GM10266 (cell line): ENCODE measurements at regions not wholly inside any gene's neighbourhood (a gene's known extent, or its start where the extent isn't known, plus 50 kb on each side); places are given as distances from the start of the nearest gene placed in this dataset.

Experiments
- DNase-seq: peaks from one replicate; pipeline ENCODE4 v3.0.0; 2012; ENCODE audit errors: extremely low spot score
- CTCF ChIP-seq: IDR thresholded peaks from 2 replicates; pipeline ENCODE4 v1.5.1; 2012; ENCODE audit warnings: mild to moderate bottlenecking, low read depth; ENCODE audit not compliant: control insufficient read depth, insufficient read depth; ENCODE audit errors: missing control alignments

- no peak for TF ChIP-seq CTCF
- no peak for DNase-seq
Measured at GRCh38 chr16:79981814-79982213, 381.3 kb upstream of the MAF start.

DNA sequence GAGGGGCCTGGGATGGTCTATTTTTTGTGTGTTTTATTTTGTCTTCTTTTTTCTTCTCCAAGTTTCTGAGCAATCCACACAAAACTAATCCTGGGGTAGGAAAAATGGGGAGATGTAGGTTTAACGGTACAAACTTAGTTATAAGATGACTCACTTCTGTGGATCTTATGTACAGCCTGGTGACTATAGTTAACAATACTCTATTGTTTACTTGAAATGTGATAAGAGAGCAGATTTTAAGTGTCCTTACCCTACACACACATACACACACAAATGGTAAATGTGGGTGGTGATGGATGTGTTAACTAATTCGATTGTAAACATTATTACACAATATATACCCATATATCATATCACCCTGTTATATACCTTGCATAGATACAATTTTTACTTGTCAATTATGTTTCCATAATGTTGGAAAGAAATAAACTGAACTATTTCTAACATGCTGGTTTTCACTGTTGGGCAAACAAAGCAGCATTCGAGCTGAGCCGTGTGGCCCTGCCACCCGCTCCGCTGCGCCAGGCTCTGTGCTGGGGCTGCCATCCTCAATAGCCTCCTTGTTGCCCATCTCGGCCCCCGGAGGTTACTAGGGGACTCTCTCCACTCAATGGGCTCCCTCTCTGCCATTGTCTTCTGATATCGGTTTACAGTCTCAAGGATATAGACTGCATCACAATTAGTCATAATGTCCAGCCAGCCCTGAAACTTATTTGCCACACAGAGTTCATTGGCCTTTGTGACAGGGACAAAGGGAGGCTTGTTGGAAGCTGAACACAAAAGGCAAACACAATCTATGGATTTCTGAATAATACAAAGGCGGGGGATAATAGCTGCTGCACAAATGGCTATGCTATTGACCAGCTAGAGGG, 380.3 kb upstream of the MAF start:
- no peak for TF ChIP-seq CTCF
- no peak for DNase-seq

DNA sequence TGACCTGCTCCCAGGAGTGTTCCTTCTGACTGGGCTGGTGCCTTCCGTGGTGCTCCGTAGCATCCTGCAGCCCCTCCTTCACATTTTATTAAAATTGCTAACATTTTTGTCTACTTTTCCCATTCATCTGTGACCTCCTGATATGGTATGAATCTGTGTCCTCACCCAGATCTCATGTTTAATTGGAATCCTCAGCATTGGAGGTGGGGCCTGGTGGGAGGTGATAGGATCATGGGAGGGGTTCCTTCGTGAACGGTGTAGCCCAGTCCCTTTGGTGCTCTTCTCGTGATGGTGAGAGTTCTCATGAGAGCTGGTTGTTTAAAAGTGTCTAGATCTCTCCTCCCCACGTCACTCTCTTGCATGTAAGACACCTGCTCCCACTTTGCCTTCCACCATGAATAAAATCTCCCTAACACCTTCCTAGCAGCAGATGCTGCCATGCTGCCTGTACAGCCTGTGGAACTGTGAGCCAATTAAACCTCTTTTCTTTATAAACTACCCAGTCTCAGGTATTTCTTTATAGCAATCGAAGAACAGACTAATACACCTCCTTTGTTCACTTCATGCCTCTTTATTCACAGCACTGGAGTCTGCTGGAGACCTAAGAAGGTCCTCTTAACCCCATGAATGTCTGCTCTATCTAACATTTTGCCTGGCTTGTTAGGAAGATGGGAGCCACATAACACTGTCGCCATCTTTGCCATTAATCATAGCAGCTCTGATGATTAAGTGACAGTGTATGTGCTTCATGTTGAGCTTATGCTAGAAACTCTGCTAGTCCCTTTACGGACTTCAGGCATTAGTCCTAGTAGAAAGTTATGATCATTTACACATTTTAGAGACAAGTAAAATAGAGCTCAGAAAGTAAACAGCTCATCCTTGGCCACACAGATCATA, 377.7 kb upstream of the MAF start:
- no peak for TF ChIP-seq CTCF
- DNase-seq: no peak

DNA sequence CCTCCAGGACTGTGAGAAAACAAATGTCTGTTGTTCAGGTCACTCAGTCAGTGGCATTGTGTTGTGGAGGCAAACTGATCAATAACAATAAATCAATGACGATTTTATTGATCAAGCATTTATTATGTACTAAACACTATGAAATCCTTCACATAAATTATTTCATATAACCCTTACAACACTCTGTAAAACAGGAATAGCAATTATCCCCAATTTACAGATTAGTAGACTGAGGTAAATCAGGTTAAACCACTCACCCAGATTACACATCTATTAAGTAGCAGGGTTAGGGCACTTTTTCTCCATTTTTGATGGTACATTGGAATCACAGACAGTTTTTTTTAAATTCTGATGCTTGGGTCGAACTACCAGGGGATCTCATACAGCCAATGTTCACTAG, 372.8 kb upstream of the MAF start:
- no peak for TF ChIP-seq CTCF

GRCh38 chr16:79972053-79972704, 371.6 kb upstream of the MAF start:
- DNase-seq: no peak
- no peak for TF ChIP-seq CTCF

More for the DNA sequence above, 372.8 kb upstream of the MAF start:
- no peak for DNase-seq

- no peak for DNase-seq
- no peak for TF ChIP-seq CTCF
Measured at GRCh38 chr16:79971237-79971572, 370.7 kb upstream of the MAF start.
